HepG2 (cell line): ENCODE measurements at regions not wholly inside any gene's neighbourhood (a gene's known extent, or its start where the extent isn't known, plus 50 kb on each side); places are given as distances from the start of the nearest gene placed in this dataset.
"Not testable (repeated sequence)": the region's sequence is repeated elsewhere in the genome, so short reads cannot be mapped to it uniquely, and the experiment has no call there.

Source experiments
- AFF4 ChIP-seq: sonication (generic); formaldehyde crosslinking; IDR thresholded peaks from 2 replicates; pipeline ENCODE4 v1.4.0; 2020; ENCODE audit warnings: missing genetic modification reagents
- ARID3A ChIP-seq: IDR thresholded peaks from 2 replicates; pipeline ENCODE4 v1.6.1; 2012; ENCODE audit warnings: low read depth, low read length, improper control_type of control experiment
- ARNT ChIP-seq: fragments of 450-650 bp; IDR thresholded peaks from 2 replicates; pipeline ENCODE4 v1.6.1; 2017
- ATF2 ChIP-seq: sonication (generic); formaldehyde crosslinking; IDR thresholded peaks from 2 replicates; pipeline ENCODE4 v1.4.0; 2020; ENCODE audit warnings: missing genetic modification reagents
- ATF3 ChIP-seq: sonication (generic); formaldehyde crosslinking; IDR thresholded peaks from 2 replicates; pipeline ENCODE4 v1.4.0; 2020; ENCODE audit warnings: missing genetic modification reagents
- DNMT1 ChIP-seq: sonication (generic); formaldehyde crosslinking; IDR thresholded peaks from 2 replicates; pipeline ENCODE4 v1.5.1; 2020; ENCODE audit warnings: mild to moderate bottlenecking, missing genetic modification reagents
- EP300 ChIP-seq, 3 experiments: sonication (generic) in 1 of 3; formaldehyde crosslinking in 1 of 3; IDR thresholded peaks; 2 replicates each; pipeline versions ENCODE4 v1.5.1 to v1.6.1; 2011 to 2020; ENCODE audit warnings: low read depth in 2 of 3, low read length in 2 of 3, borderline replicate concordance in 1 of 3, improper control_type of control experiment in 1 of 3, mild to moderate bottlenecking in 1 of 3, missing genetic modification reagents in 1 of 3, moderate library complexity in 1 of 3
- ETV6 ChIP-seq: sonication (generic); formaldehyde crosslinking; conservative IDR thresholded peaks from 2 replicates; pipeline ENCODE4 v1.4.0; 2020; ENCODE audit warnings: missing genetic modification reagents
- HOXD1 ChIP-seq: sonication (generic); formaldehyde crosslinking; IDR thresholded peaks from 2 replicates; pipeline ENCODE4 v1.5.0; 2020; ENCODE audit warnings: missing genetic modification reagents
- NR0B2 ChIP-seq: sonication (generic); formaldehyde crosslinking; IDR thresholded peaks from 2 replicates; pipeline ENCODE4 v1.4.0; 2020; ENCODE audit warnings: mild to moderate bottlenecking, missing genetic modification reagents
- NR2C2 ChIP-seq: sonication (generic); formaldehyde crosslinking; IDR thresholded peaks from 2 replicates; pipeline ENCODE4 v1.4.0; 2020; ENCODE audit warnings: missing genetic modification reagents, mild to moderate bottlenecking, moderate library complexity, borderline replicate concordance
- PRDM4 ChIP-seq: sonication (generic); formaldehyde crosslinking; IDR thresholded peaks from 2 replicates; pipeline ENCODE4 v1.9.0; 2021; ENCODE audit warnings: missing genetic modification reagents, borderline replicate concordance
- ZNF777 ChIP-seq: sonication (generic); formaldehyde crosslinking; IDR thresholded peaks from 2 replicates; pipeline ENCODE4 v1.4.0; 2020; ENCODE audit warnings: missing genetic modification reagents
- TF ChIP-seq, protein P1 (sequence below): sonication (generic); formaldehyde crosslinking; IDR thresholded peaks from 2 replicates; pipeline ENCODE4 v1.4.0; 2020; ENCODE audit warnings: mild to moderate bottlenecking, missing genetic modification reagents

DNA sequence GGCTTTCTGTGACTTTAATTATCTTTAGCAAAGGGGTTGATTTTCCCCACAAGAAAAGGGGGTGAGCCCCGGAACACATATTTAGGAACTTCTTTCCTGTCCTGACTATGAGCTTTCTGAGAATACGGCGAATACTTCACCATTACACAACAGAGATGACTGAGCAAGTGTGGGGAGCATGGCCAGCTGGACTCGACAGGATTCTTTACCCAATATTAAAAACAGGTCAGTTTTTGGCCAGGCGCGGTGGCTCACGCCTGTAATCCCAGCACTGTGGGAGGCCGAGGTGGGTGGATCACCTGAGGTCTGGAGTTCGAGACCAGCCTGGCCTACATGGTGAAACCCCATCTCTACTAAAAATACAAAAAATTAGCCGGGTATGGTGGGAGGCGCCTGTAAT, 153.7 kb downstream of the TFAP2C start:
- not testable (repeated sequence) for TF ChIP-seq ARID3A; ZNF777 (CRISPR knock-in tag); ATF2; ETV6 (CRISPR knock-in tag); ARNT; EP300 (IDR thresholded peaks at IDR 0.05; ENCODE audit: low read depth in 2 of 2, low read length in 2 of 2); EP300 (CRISPR knock-in tag; IDR thresholded peaks at IDR 0.05; ENCODE audit: borderline replicate concordance); NR2C2 (CRISPR knock-in tag); AFF4 (CRISPR knock-in tag); PRDM4 (CRISPR knock-in tag); NR0B2; ATF3 (CRISPR knock-in tag); HOXD1 (CRISPR knock-in tag); DNMT1 (CRISPR knock-in tag)
- TF ChIP-seq, protein P1, sequence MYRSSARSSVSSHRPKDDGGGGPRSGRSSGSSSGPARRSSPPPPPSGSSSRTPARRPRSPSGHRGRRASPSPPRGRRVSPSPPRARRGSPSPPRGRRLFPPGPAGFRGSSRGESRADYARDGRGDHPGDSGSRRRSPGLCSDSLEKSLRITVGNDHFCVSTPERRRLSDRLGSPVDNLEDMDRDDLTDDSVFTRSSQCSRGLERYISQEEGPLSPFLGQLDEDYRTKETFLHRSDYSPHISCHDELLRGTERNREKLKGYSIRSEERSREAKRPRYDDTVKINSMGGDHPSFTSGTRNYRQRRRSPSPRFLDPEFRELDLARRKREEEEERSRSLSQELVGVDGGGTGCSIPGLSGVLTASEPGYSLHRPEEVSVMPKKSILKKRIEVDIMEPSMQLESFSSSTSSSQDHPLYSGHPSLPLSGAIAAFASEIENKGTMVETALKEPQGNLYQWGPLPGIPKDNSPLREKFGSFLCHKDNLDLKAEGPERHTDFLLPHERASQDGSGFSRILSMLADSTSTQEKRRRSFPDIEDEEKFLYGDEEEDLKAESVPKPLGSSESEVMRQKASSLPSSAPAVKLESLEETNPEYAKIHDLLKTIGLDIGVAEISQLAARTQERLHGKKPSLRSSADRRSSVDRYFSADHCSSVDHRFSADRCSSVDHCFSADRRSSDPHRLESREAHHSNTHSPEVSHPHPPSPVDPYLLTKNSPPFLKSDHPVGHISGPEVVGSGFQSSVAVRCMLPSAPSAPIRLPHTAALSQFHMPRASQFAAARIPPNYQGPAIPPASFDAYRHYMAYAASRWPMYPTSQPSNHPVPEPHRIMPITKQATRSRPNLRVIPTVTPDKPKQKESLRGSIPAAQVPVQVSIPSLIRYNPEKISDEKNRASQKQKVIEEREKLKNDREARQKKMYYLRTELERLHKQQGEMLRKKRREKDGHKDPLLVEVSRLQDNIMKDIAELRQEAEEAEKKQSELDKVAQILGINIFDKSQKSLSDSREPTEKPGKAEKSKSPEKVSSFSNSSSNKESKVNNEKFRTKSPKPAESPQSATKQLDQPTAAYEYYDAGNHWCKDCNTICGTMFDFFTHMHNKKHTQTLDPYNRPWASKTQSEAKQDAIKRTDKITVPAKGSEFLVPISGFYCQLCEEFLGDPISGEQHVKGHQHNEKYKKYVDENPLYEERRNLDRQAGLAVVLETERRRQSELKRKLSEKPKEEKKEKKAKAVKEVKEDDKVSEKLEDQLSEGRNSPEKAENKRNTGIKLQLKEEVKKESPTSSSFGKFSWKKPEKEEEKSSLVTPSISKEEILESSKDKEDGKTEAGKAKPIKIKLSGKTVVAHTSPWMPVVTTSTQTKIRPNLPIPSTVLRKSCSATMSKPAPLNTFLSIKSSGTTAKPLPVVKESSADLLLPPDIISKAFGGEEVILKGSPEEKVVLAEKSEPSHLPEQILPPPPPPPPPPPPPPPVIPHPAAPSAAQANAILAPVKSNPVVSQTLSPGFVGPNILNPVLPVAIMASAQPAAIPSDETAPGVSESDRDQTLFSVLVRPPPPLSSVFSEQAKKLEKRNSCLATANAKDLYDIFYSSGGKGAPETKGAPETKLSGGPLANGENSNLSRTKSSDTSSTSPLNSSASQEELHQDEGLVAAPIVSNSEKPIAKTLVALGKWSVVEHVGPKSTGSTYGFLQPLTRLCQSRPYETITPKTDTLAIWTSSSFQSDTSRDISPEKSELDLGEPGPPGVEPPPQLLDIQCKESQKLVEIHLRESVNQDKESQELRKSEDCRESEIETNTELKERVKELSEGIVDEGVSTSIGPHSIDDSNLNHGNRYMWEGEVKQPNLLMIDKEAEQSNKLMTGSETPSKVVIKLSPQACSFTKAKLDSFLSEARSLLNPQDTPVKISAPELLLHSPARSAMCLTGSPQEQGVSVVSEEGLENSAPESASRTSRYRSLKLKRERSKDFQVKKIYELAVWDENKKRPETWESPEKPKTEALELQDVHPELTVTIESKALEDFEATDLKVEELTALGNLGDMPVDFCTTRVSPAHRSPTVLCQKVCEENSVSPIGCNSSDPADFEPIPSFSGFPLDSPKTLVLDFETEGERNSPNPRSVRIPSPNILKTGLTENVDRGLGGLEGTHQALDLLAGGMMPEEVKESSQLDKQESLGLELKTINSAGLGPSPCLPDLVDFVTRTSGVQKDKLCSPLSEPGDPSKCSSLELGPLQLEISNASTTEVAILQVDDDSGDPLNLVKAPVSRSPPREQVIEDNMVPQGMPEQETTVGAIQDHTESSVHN (CRISPR knock-in tag) = not testable (repeated sequence)
